ENCODE measurements at regions not wholly inside any gene's neighbourhood (a gene's known extent, or its start where the extent isn't known, plus 50 kb on each side); places are given as distances from the start of the nearest gene placed in this dataset.

DNA sequence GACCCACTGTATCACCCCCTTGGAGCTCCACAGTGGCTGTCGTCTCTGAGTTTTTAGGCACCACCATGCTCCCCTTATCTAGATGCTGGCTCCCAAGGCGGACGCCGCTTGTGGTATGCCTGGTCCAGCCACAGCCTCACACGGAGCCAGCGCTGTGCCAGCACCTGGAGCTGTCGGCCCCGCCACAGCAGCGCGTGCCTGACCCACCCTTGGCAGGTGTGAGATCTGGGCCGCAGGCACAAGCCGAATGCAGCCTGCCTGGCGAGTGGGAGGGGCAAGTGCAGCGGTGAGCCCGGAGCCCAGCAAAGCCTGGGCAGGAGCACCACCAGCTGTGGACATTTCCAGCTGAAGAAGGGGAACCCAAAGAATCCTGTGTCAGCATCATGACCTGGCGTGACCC is 91.9 kb upstream of the BACE2 start:
- TF ChIP-seq, protein P1, sequence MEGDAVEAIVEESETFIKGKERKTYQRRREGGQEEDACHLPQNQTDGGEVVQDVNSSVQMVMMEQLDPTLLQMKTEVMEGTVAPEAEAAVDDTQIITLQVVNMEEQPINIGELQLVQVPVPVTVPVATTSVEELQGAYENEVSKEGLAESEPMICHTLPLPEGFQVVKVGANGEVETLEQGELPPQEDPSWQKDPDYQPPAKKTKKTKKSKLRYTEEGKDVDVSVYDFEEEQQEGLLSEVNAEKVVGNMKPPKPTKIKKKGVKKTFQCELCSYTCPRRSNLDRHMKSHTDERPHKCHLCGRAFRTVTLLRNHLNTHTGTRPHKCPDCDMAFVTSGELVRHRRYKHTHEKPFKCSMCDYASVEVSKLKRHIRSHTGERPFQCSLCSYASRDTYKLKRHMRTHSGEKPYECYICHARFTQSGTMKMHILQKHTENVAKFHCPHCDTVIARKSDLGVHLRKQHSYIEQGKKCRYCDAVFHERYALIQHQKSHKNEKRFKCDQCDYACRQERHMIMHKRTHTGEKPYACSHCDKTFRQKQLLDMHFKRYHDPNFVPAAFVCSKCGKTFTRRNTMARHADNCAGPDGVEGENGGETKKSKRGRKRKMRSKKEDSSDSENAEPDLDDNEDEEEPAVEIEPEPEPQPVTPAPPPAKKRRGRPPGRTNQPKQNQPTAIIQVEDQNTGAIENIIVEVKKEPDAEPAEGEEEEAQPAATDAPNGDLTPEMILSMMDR (IDR thresholded peaks at IDR 0.05; ENCODE audit: insufficient read depth, low read depth, low read length, missing control alignments): no peak
- no peak for DNase-seq (ENCODE audit: low read depth)
- no peak overlapping the region for H3K4me3 ChIP-seq (ENCODE audit: low read length)

DNA sequence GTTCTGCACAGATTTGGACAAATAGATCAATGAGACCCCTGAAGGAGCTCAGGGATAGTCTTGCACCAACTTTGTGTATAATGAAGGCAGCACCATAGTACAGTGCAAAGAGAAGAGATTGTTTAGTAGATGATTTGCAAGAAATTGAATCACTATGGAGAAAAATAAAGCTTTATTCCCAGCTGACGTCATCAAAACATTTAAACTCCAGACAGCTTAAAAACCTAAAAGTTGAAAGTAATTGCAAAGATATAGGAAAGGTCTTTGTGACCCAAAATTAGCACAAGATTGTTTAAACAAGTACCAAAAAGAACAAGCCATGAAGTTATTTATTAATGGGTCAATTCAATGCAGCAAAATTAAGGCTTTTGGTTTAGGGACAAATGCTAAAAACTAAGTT is 88.8 kb upstream of the BACE2 start:
- no peak overlapping the region for H3K4me3 ChIP-seq (ENCODE audit: low read length)
- TF ChIP-seq, protein P1 (IDR thresholded peaks at IDR 0.05; ENCODE audit: insufficient read depth, low read depth, low read length, missing control alignments): no peak
- no peak for DNase-seq (ENCODE audit: low read depth)

DNA sequence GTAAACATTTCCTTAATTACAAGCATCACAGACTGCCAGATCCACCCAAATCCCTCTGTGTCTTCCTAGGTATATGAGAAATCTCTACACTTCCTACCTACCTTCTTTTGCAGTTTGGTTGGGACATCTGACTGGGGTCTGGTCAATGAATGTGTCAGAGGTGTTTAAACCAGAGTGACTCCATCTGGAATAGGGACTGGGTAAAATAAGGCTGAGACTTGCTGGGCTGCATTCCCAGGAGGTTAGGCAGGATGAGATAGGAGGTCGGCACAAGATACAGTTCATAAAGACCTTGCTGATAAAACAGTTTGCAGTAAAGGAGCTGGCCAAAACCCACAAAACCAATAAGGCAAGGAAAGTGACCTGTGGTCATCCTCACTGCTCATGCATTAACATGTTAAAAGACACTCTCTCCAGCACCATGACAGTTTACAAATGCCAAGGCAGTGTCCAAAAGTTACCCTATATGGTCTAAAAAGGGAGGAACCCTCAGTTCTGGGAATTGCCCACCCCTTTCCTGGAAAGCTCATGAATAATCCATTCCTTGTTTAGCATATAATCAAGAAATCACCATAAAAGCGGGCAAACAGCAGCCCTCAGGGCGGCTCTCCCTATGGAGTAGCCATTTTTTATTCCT is 87.4 kb upstream of the BACE2 start:
- DNase-seq (ENCODE audit: low read depth): no peak
- H3K4me3 ChIP-seq (ENCODE audit: low read length): no peak overlapping the region
- TF ChIP-seq, protein P1 (IDR thresholded peaks at IDR 0.05; ENCODE audit: insufficient read depth, low read depth, low read length, missing control alignments): no peak

DNA sequence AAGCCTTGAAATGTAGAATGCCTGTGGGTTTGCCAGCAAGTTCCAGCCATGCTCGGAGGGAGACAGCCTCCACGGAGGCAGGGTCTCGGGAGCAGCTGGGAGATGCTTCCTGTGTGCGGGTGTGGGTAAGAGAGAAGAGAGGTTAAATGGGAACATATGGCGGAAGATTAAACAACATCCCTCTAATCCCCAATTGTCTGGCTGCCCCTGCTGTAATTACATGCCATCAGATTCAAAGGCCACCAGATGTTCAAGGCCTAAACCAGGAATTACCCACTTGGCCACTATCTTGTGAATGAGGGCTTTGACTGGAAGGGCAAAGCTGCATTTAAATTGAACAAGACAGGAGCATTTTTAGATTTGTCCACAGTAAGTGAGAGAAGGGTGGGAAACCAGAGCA is 81.4 kb upstream of the BACE2 start:
- no peak overlapping the region for H3K4me3 ChIP-seq (ENCODE audit: low read length)
- DNase-seq (ENCODE audit: low read depth): no peak
- TF ChIP-seq, protein P1 (IDR thresholded peaks at IDR 0.05; ENCODE audit: insufficient read depth, low read depth, low read length, missing control alignments): no peak

DNA sequence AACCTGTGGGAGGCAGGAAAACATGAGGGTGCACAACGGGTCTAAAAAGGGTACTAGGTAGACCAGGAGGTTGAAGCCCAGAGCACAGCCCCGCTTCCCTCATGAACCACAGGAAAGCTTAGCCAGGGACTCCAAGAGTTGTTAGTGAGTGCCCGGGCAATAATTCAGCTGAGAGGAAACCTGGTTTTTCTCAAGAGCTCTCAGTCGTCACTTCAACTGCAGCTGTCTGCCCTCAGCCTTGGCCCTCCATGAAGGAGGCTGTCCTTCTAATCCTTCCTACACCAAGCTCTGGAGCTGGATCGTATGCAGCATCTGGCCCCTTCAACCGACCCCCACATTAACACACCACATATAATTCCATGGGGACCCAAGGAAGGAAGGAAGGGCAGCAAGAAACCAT is 77.0 kb upstream of the BACE2 start:
- H3K4me3 ChIP-seq (ENCODE audit: low read length): no peak overlapping the region
- TF ChIP-seq, protein P1 (IDR thresholded peaks at IDR 0.05; ENCODE audit: insufficient read depth, low read depth, low read length, missing control alignments): no peak
- no peak for DNase-seq (ENCODE audit: low read depth)

DNA sequence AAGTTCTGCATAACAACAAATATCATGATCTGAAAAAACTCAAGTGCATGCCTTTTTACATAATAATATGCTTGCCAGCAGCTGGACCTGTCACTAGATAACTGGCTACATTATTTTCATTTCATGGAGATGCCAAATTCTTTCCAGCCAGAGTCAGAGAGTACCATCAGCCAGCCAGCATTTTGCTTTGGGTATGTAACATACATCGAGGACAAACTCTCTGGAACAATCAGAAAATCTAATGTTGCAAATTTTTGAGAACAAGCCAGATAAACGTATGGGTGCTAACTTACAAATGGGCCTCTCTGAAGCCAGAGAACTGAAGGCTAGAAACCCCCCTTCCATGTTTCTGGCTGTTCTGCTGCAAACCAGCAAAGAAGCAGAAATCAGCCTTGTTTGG is 76.3 kb upstream of the BACE2 start:
- H3K4me3 ChIP-seq (ENCODE audit: low read length): no peak overlapping the region
- DNase-seq (ENCODE audit: low read depth): no peak
- TF ChIP-seq, protein P1 (IDR thresholded peaks at IDR 0.05; ENCODE audit: insufficient read depth, low read depth, low read length, missing control alignments): no peak

- no peak overlapping the region for H3K4me3 ChIP-seq (ENCODE audit: low read length)
- TF ChIP-seq, protein P1 (IDR thresholded peaks at IDR 0.05; ENCODE audit: insufficient read depth, low read depth, low read length, missing control alignments): no peak
- DNase-seq (ENCODE audit: low read depth): no peak
These were observed 75.6 kb upstream of the BACE2 start for GRCh38 chr21:41092312-41092711.
